EH (cell line): ENCODE measurements at regions not wholly inside any gene's neighbourhood (a gene's known extent, or its start where the extent isn't known, plus 50 kb on each side); places are given as distances from the start of the nearest gene placed in this dataset.
"Not testable (repeated sequence)": the region's sequence is repeated elsewhere in the genome, so short reads cannot be mapped to it uniquely, and the experiment has no call there.

ENCODE experiments used
- DNase-seq: peaks from one replicate; pipeline ENCODE4 v3.0.0-alpha.2; 2015; ENCODE audit warnings: low read depth

- peak; percentile 82 for DNase-seq
Observed at GRCh38 chr2:215654148-215654819, 218.4 kb upstream of the FN1 start.

GRCh38 chr2:215653344-215654030, 217.6 kb upstream of the FN1 start:
- DNase-seq: peak; percentile 73

DNA sequence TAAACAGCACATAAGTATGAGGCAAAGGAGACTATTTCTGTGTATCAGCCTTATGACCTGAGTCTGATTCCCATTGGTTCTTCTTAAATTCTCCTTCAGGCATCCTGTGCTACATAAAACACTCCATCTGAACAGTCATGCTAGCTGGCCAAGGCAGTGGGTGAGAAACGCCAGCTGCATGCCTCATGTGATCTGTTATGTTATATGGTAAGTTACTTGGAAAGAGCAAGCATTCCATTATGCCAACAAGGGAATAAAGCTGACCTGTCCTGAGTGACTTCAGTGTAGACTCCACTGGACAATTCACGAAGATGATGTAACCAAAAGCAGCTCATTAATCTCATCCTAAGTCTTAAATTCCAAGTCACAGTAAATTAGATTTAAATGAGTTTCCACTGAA, 216.5 kb upstream of the FN1 start:
- peak; percentile 89 for DNase-seq

GRCh38 chr2:215651412-215651811, 215.5 kb upstream of the FN1 start:
- DNase-seq: no peak

DNA sequence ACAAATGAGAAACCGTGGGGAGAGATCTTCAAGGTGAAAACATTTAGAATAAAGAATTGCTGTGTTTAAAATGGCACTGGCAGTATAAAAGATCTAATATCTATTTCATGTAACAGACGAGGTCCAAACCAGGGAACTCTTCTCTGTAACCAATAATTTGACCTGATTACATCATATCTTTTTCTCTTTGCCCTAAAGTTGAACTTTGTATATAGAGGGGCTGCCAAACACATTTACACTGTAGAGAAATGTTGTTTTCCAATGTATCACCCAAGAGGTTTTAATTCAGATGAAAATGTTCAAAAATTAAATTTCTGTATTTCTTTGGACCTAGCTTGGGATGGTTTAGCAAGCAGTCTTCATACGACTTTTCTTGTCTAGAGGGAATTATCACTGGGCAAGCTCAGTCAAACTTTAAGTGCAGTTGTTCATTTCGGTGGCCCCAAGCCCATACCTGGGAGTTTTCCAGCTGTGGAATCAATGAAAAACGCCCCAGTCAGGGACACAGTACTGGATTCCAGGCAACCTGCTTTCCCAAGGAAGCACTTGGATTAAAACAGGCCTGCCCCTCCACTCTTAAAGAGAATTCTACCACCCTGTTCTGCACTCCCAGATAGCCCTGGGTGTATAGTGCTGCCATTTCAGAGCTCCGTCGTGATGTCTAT, 208.5 kb upstream of the FN1 start:
- no peak for DNase-seq

GRCh38 chr2:215638687-215639086, 202.8 kb upstream of the FN1 start:
- no peak for DNase-seq

GRCh38 chr2:215637651-215638050, 201.8 kb upstream of the FN1 start:
- DNase-seq: peak; percentile 63

DNA sequence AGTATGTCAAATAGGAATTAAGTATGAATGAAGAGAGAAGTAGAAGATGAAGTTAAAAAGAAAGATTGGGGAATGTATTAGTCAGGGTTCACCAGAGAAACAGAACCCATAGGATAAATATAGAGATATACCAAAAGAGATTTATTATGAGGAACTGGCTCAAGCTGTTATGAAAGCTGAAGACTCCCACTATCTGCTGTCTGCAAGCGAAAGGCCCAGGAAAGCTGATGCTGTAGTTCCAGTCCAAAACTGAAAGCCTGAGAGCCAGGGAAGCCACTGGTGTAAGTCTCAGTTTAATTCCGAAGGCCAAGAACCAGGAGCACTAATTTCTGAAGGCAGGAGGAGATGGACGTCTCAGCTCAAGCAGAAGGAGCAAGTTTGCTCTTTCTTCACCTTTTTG, 200.9 kb upstream of the FN1 start:
- no peak for DNase-seq

- DNase-seq: peak; percentile 58
Observed at GRCh38 chr2:215635788-215636139, 199.9 kb upstream of the FN1 start.

DNA sequence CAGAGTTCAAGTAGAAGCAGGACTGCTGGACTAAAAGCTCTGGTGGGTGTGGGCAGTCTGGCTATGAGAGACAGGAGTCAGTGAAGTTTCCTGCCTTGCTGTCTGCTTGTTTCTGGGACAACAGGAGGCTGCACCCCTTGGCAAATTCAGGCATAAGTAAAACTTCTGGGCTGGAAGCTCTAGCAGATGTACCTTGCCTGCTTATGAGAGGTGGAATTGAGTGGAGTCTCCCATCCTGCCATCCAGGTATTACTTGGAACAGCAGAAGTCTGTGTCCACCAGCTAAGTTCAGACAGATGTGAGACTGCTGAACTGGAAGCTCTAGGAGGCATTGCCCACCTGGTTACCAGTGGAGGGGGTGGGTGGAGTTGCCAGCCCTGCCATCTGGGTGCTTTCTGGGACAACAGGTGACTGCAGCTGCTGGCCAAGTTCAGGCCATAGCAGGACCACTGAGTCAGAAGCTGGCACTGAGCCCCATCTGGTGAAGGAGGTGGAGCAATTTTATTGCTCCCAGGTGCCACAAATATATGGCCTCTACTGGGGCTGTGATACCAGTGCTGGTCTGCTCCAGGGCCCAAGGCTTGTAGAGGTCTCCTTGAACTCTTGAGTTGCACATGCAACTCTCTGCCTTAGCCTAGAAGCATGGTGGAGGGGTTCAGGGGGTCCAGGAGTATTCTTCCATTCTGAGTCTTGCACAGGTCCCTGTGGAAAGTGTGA, 199.4 kb upstream of the FN1 start:
- DNase-seq: no peak

GRCh38 chr2:215633360-215633759, 197.5 kb upstream of the FN1 start:
- DNase-seq: no peak

GRCh38 chr2:215631696-215632095, 195.8 kb upstream of the FN1 start:
- DNase-seq: no peak

DNA sequence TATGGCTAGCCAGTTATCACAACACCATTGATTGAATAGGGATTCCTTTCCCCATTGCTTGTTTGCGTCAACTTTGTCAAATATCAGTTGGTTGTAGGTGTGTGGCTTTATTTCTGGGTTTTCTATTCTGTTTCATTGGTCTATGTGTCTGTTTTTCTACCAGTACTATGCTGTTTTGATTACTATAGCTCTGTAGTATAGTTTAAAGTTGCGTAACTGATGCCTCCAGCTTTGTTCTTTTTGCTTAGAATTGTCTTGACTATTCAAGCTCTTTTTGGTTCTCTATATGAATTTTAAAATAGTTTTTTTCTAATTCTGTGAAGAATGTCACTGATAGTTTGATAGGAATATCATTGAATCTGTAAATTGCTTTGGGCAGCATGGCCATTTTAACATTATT, 194.9 kb upstream of the FN1 start:
- DNase-seq: not testable (repeated sequence)

GRCh38 chr2:215627771-215628170, 191.9 kb upstream of the FN1 start:
- DNase-seq: no peak

DNA sequence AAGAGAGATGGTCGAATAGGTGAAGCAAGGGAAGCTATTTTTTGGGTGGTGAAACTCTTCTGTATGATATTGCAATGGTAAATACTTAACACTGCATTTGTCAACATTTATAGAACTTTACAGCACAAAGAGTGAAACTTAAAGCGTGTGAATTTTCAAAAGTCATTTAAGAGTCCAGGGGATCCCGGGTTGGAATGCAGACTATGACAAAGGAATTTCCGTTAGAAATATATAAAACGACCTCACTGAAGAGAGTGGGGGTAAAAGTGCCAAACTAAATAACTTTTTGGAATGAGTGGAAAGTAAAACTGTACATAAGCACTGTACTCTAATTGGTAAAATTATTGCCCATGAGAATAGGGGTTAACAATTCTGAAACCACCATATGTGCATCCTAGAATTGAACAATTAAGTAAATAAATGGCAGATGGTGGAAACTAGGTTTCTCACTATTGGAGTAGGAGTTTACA, 191.0 kb upstream of the FN1 start:
- DNase-seq: peak; percentile 93

GRCh38 chr2:215626063-215626462, 190.2 kb upstream of the FN1 start:
- no peak for DNase-seq

DNA sequence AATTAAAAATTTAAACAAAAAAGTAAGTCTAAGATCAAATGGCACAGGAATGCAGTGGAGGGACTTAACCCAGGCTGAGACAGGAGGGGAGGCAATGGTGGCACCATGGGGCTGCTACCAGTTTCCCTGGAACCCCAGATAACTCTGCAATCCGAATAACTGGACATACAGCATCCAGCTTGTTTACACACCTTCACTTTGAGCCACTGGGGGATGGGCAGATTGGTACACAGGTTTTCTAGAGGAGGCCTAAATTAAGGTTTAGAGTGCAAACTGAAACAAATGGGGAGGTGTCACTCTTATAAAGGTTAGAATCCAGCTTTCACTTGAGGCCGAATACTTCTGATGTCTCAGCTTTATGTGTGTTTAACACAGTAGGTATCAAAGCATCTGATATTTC, 189.3 kb upstream of the FN1 start:
- no peak for DNase-seq

DNA sequence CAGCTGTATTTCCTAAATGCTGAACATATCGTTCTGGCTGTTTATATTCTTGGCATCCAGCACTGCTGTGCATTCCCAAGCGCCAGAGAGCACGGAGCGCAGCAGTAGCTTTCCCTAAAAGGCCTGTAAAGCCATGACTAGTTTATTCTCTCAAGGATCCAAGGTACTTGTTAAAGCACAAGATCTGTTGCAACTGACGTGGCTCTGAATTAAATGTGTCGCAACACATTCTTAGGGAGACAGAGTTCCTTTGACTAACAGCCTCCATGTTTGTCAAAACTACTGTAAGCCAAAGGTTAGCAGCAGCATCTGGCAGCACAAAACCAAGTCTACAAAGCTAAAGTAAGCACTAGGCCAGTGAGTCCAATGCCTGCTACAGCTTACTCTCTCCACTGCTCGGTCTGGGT, 188.6 kb upstream of the FN1 start:
- DNase-seq: peak; percentile 96

DNA sequence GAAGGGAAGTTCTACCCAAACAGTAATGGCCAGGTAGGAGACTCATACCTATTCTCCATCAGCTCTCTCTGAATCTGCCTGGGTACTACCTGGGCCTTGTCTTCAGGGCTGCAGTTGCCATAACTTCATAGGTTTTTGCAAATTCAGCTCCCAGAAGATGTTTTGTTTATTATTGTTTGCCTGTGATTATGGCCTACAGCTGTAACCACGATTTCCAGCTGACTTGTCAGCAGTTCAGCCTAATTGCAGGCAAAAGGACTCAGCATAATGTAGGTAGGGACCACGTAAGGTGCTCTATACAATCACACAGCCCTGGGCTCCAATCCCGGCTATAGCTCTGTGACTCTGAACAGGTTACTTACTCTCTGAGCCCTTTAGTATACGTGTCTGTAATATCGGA, 187.0 kb upstream of the FN1 start:
- DNase-seq: no peak

GRCh38 chr2:215621381-215621780, 185.5 kb upstream of the FN1 start:
- peak; percentile 32 for DNase-seq

GRCh38 chr2:215620528-215620927, 184.7 kb upstream of the FN1 start:
- DNase-seq: no peak

- DNase-seq: no peak
Observed at GRCh38 chr2:215619989-215620388, 184.1 kb upstream of the FN1 start.
